GM12892 (cell line): ENCODE measurements at regions not wholly inside any gene's neighbourhood (a gene's known extent, or its start where the extent isn't known, plus 50 kb on each side); places are given as distances from the start of the nearest gene placed in this dataset.

Experiments used
- POLR2A ChIP-seq: IDR thresholded peaks from 2 replicates; pipeline ENCODE4 v1.6.1; 2011; ENCODE audit warnings: low read depth, low read length, control low read depth
- POLR2AphosphoS5 ChIP-seq: IDR thresholded peaks from 2 replicates; pipeline ENCODE4 v1.6.1; 2011; ENCODE audit warnings: low read depth, low read length, control low read depth
- TAF1 ChIP-seq: IDR thresholded peaks from 2 replicates; pipeline ENCODE4 v1.6.1; 2011; ENCODE audit warnings: low read depth, mild to moderate bottlenecking, control low read depth, low read length, borderline replicate concordance

- TF ChIP-seq POLR2A (no peak), POLR2AphosphoS5 (no peak), TAF1 (no peak)
Observed at GRCh38 chr13:77398825-77399620, 72.1 kb upstream of the MYCBP2 start.
